Fibroblast of upper back skin (primary cell): ENCODE measurements at regions not wholly inside any gene's neighbourhood (a gene's known extent, or its start where the extent isn't known, plus 50 kb on each side); places are given as distances from the start of the nearest gene placed in this dataset.
"Not testable (repeated sequence)": the region's sequence is repeated elsewhere in the genome, so short reads cannot be mapped to it uniquely, and the experiment has no call there.

Experiments used
- DNase-seq: peaks from one replicate; pipeline ENCODE4 v3.0.0-alpha.2; 2013

- peak; percentile 68 for DNase-seq
Observed at GRCh38 chr2:144114760-144115159, 405.2 kb downstream of the ZEB2 start.

GRCh38 chr2:144111437-144111836, 408.5 kb downstream of the ZEB2 start:
- DNase-seq, result peak; percentile 87

- not testable (repeated sequence) for DNase-seq
Observed at GRCh38 chr2:144106104-144106503, 413.8 kb downstream of the ZEB2 start.

GRCh38 chr2:144102386-144102785, 417.5 kb downstream of the ZEB2 start:
- no peak for DNase-seq

- DNase-seq, result peak; percentile 80
Observed at GRCh38 chr2:144099780-144100377, 420.0 kb downstream of the ZEB2 start.

- DNase-seq, result no peak
Observed at GRCh38 chr2:144099340-144099739, 420.6 kb downstream of the ZEB2 start.

- no peak for DNase-seq
Observed at GRCh38 chr2:144097440-144098225, 422.3 kb downstream of the ZEB2 start.

- DNase-seq, result no peak
Observed at GRCh38 chr2:144096531-144096930, 423.4 kb downstream of the ZEB2 start.

- no peak for DNase-seq
Observed at GRCh38 chr2:144094408-144095151, 425.3 kb downstream of the ZEB2 start.

- no peak for DNase-seq
Observed at GRCh38 chr2:144091622-144092021, 428.3 kb downstream of the ZEB2 start.

GRCh38 chr2:144088863-144089262, 431.1 kb downstream of the ZEB2 start:
- no peak for DNase-seq

GRCh38 chr2:144086965-144087364, 433.0 kb downstream of the ZEB2 start:
- DNase-seq, result peak; percentile 24

- no peak for DNase-seq
Observed at GRCh38 chr2:144085016-144085415, 434.9 kb downstream of the ZEB2 start.

GRCh38 chr2:144084114-144084661, 435.7 kb downstream of the ZEB2 start:
- peak; percentile 88 for DNase-seq

GRCh38 chr2:144083211-144083610, 436.7 kb downstream of the ZEB2 start:
- DNase-seq, result peak; percentile 76

GRCh38 chr2:144082777-144083176, 437.1 kb downstream of the ZEB2 start:
- DNase-seq, result no peak

- DNase-seq, result no peak
Observed at GRCh38 chr2:144082327-144082726, 437.6 kb downstream of the ZEB2 start.

- no peak for DNase-seq
Observed at GRCh38 chr2:144081272-144081671, 438.6 kb downstream of the ZEB2 start.

- DNase-seq, result peak; percentile 45
Observed at GRCh38 chr2:144079803-144080202, 440.1 kb downstream of the ZEB2 start.

GRCh38 chr2:144078802-144079724, 440.9 kb downstream of the ZEB2 start:
- DNase-seq, result no peak

- peak; percentile 64 for DNase-seq
Observed at GRCh38 chr2:144078106-144078505, 441.8 kb downstream of the ZEB2 start.

- DNase-seq, result no peak
Observed at GRCh38 chr2:144074450-144074849, 445.5 kb downstream of the ZEB2 start.
